GM19455 (cell line): ENCODE measurements at regions not wholly inside any gene's neighbourhood (a gene's known extent, or its start where the extent isn't known, plus 50 kb on each side); places are given as distances from the start of the nearest gene placed in this dataset.

Source experiments
- ATAC-seq: cut with Tn5 transposase; IDR thresholded peaks from one replicate; pipeline ENCODE4 v1.9.1; 2021; ENCODE audit not compliant: unreplicated experiment

- ATAC-seq: no peak
These were observed 67.6 kb downstream of the HTR1A start for GRCh38 chr5:63894690-63895089.

- ATAC-seq: no peak
These were observed 83.5 kb downstream of the HTR1A start for GRCh38 chr5:63878788-63879187.

- ATAC-seq: no peak
These were observed 84.3 kb downstream of the HTR1A start for GRCh38 chr5:63877961-63878360.

- ATAC-seq: no peak
These were observed 101.9 kb downstream of the HTR1A start for GRCh38 chr5:63860379-63860778.

GRCh38 chr5:63854076-63854475 is 108.2 kb downstream of the HTR1A start:
- ATAC-seq: no peak

- ATAC-seq: no peak
These were observed 119.1 kb downstream of the HTR1A start for GRCh38 chr5:63843190-63843589.

GRCh38 chr5:63837437-63837836 is 124.8 kb downstream of the HTR1A start:
- no peak for ATAC-seq

- ATAC-seq: no peak
These were observed 130.9 kb downstream of the HTR1A start for GRCh38 chr5:63831381-63831780.

GRCh38 chr5:63825984-63826383 is 136.3 kb downstream of the HTR1A start:
- no peak for ATAC-seq

- no peak for ATAC-seq
These were observed 138.7 kb downstream of the HTR1A start for GRCh38 chr5:63823583-63823982.

- no peak for ATAC-seq
These were observed 139.6 kb downstream of the HTR1A start for GRCh38 chr5:63822614-63823013.

- ATAC-seq: no peak
These were observed 141.7 kb downstream of the HTR1A start for GRCh38 chr5:63820577-63820976.

GRCh38 chr5:63812693-63813092 is 149.6 kb downstream of the HTR1A start:
- ATAC-seq: no peak

GRCh38 chr5:63811961-63812360 is 150.3 kb downstream of the HTR1A start:
- no peak for ATAC-seq

- ATAC-seq: no peak
These were observed 151.0 kb downstream of the HTR1A start for GRCh38 chr5:63811286-63811685.

- ATAC-seq: no peak
These were observed 157.1 kb downstream of the HTR1A start for GRCh38 chr5:63805151-63805550.

GRCh38 chr5:63803165-63803564 is 159.1 kb downstream of the HTR1A start:
- ATAC-seq: no peak

GRCh38 chr5:63794979-63795378 is 167.3 kb downstream of the HTR1A start:
- no peak for ATAC-seq

- ATAC-seq: no peak
These were observed 167.9 kb downstream of the HTR1A start for GRCh38 chr5:63794296-63794695.

- no peak for ATAC-seq
These were observed 187.3 kb downstream of the HTR1A start for GRCh38 chr5:63774939-63775338.

- ATAC-seq: no peak
These were observed 194.0 kb downstream of the HTR1A start for GRCh38 chr5:63768221-63768620.

- ATAC-seq: no peak
These were observed 201.3 kb downstream of the HTR1A start for GRCh38 chr5:63760965-63761364.

GRCh38 chr5:63743096-63743798 is 219.0 kb downstream of the HTR1A start:
- ATAC-seq: no peak
